Prostate gland (tissue), 2 donors: ENCODE measurements at regions not wholly inside any gene's neighbourhood (a gene's known extent, or its start where the extent isn't known, plus 50 kb on each side); places are given as distances from the start of the nearest gene placed in this dataset.

ENCODE experiments used
- CTCF ChIP-seq, 4 experiments: fragments of 200-600 bp in 2 of 4; fragments of 450-650 bp in 2 of 4; sonication (generic) in 2 of 4; IDR thresholded peaks; 1 replicate in 3 of 4; 2 replicates in 1 of 4; pipeline ENCODE4 v1.5.1; 2016 to 2019; ENCODE audit warnings: antibody characterized with exemption in 4 of 4, mild to moderate bottlenecking in 2 of 4, moderate library complexity in 2 of 4
- POLR2A ChIP-seq: fragments of 450-650 bp; IDR thresholded peaks from one replicate; pipeline ENCODE4 v1.6.1; 2016; ENCODE audit warnings: antibody characterized with exemption, mild to moderate bottlenecking

- TF ChIP-seq POLR2A (no peak), CTCF (IDR thresholded peaks at IDR 0.05) (no peak)
These were observed 67.9 kb upstream of the ANTXRL start for GRCh38 chr10:46218921-46219320.
